Liver (tissue), 1 donor: ENCODE measurements at regions not wholly inside any gene's neighbourhood (a gene's known extent, or its start where the extent isn't known, plus 50 kb on each side); places are given as distances from the start of the nearest gene placed in this dataset. TPM values are rescaled to one million over a fixed set of nuclear protein-coding genes. Genes with fewer than 3 reads are reported as not detected.

Source experiments
- small RNA-seq: library from RNA; depleted of rRNA; stranded (forward); fragments of <200 nt; gene quantifications from one replicate; pipeline ENCODE3, GENCODE V24; 2014

Small RNAs in the stretch of these regions (small RNA-seq; reads per million reads assigned to genes)
- gene MIR4291: not detected
